Astrocyte (in vitro differentiated cells and primary cell): ENCODE measurements at regions not wholly inside any gene's neighbourhood (a gene's known extent, or its start where the extent isn't known, plus 50 kb on each side); places are given as distances from the start of the nearest gene placed in this dataset.

ENCODE experiments used
- EZH2 ChIP-seq: IDR thresholded peaks from 2 replicates; pipeline ENCODE4 v1.6.1; 2012; ENCODE audit warnings: mild to moderate bottlenecking, low read length, inconsistent platforms; ENCODE audit not compliant: insufficient read depth
- TF ChIP-seq, protein P1 (sequence below): IDR thresholded peaks from 2 replicates; pipeline ENCODE4 v1.5.1; 2011; ENCODE audit warnings: low read depth, mild to moderate bottlenecking, inconsistent platforms, low read length, moderate library complexity; ENCODE audit not compliant: insufficient read depth

GRCh38 chr12:98002887-98003493 lies 512.4 kb upstream of the TMPO start:
- TF ChIP-seq, protein P1, sequence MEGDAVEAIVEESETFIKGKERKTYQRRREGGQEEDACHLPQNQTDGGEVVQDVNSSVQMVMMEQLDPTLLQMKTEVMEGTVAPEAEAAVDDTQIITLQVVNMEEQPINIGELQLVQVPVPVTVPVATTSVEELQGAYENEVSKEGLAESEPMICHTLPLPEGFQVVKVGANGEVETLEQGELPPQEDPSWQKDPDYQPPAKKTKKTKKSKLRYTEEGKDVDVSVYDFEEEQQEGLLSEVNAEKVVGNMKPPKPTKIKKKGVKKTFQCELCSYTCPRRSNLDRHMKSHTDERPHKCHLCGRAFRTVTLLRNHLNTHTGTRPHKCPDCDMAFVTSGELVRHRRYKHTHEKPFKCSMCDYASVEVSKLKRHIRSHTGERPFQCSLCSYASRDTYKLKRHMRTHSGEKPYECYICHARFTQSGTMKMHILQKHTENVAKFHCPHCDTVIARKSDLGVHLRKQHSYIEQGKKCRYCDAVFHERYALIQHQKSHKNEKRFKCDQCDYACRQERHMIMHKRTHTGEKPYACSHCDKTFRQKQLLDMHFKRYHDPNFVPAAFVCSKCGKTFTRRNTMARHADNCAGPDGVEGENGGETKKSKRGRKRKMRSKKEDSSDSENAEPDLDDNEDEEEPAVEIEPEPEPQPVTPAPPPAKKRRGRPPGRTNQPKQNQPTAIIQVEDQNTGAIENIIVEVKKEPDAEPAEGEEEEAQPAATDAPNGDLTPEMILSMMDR: peak; percentile 41
- TF ChIP-seq EZH2: no peak
